Fibroblast of villous mesenchyme (primary cell): ENCODE measurements at regions not wholly inside any gene's neighbourhood (a gene's known extent, or its start where the extent isn't known, plus 50 kb on each side); places are given as distances from the start of the nearest gene placed in this dataset.
"Not testable (repeated sequence)": the region's sequence is repeated elsewhere in the genome, so short reads cannot be mapped to it uniquely, and the experiment has no call there.

ENCODE experiments used
- DNase-seq: peaks from one replicate; pipeline ENCODE4 v3.0.0-alpha.2; 2010; ENCODE audit warnings: low read depth
- H3K4me3 ChIP-seq: 2 replicates; pipeline ENCODE4 v1.5.1; 2011; ENCODE audit warnings: low read depth, mild to moderate bottlenecking, low read length

DNA sequence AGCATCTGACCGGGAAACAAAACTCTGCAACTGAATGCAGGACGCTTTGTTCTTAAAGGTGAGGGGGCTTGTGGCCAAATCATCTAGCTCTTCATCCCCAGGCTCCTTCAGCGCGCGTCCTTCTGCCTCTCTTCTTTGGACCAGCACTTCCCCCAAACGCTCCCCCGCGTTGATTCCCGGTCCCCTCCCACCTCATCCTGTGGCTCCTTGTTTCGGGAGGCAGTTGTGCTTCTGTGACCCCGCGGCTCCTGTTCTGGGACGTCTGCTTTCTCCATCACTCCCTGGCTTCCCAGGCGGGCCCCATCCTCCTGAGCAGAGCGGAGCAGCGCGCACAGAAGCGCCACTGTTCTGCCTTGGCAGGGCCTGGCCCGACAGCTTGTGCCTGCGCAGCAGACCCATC is 109.7 kb upstream of the ZNG1E start:
- not testable (repeated sequence) for H3K4me3 ChIP-seq, DNase-seq

DNA sequence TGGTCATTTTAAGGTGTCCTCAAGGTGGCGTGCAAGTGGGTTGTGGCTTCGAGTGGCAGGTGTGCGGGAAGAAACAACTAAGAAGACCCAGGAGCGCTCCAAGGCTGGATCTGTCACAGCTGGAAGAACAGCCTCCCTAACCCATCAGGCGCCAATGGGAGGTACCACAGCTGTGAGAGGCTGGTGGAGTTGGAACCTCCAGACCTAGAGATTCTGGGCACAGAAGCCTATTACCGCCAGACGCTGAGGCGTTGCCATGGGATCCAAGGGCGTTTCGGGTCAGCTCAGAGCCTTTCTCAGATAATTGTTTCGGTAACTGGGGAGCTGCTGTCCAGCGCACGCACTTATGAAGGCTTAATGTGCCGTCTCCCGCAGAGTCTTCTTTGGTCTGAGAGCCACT is 156.7 kb upstream of the ZNG1E start:
- not testable (repeated sequence) for DNase-seq, H3K4me3 ChIP-seq

DNA sequence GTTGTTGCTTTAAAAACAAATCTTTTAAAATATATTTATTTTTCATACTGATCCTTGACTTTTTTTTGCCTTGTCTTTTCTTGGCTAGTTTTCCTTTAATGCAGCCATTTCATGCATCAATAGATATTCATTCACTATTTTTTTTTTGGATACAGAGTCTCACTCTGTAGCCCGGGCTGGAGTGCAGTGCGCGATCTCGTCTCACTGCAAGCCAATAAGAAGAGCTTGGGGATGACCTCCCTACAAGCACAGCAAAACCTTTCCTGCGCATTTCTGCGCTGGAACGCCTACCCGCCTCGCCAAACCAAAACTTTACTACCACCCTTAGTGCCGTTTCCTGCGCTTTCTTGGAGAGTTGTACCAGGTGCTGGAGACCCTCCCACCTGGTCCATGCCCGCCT is 161.3 kb upstream of the ZNG1E start:
- not testable (repeated sequence) for DNase-seq, H3K4me3 ChIP-seq

DNA sequence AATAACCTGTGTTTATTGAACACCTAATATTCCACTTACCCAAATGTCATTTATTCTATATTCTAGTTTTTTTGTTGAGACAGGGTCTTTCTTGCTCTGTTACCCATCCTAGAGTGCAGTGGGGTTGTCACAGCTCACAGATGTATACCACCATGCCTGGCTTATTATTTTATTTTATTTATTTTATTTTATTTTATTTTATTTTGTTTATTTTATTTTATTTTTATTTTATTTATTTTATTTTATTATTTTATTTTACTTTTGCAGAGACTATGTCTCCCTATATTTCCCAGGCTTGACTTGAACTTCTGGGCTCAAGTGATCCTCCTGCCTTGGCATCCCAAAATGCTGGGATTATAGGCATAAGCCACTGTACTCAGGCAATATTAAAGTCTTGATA is 167.8 kb upstream of the ZNG1E start:
- DNase-seq, H3K4me3 ChIP-seq: not testable (repeated sequence)

DNA sequence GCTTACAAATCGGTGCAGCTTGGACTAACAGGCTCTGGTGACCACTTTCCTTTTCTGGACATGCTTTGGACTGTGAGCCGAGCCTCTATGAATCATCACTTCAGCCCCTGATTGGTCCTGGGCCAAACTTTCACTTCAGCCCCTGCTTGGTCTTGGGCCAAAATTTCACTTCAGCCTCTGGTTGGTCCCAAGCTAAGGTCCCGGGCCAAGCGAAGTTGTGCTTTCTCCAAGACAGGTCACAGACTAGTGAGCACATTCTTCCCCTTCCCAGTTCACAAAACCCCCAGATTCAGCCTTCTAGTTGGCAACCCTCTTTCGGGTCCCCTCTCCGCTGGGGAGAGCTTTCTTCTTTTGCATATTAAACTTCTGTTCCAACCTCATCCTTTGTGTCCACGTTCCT is 171.0 kb upstream of the ZNG1E start:
- not testable (repeated sequence) for H3K4me3 ChIP-seq, DNase-seq

DNA sequence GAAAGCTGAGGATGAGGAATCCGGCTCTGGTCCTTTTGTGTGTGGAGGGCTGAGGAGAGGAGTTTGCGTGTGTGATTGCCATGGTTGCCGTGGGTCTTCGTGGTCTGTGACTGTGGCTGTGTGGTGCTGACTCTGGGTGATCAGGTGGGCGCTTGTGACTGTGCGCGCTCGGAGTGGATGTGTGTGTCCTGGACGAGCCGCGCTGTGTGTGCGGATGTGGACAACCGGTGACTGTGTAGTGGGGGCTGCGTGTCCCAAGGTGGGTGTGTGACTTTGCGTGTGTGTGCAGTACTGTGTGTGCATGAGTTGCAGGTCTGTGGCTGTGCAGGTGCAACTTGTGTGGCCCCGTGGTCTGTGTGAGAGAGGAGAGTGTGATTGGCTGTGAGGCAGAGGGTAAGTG is 172.0 kb upstream of the ZNG1E start:
- DNase-seq, H3K4me3 ChIP-seq: not testable (repeated sequence)

DNA sequence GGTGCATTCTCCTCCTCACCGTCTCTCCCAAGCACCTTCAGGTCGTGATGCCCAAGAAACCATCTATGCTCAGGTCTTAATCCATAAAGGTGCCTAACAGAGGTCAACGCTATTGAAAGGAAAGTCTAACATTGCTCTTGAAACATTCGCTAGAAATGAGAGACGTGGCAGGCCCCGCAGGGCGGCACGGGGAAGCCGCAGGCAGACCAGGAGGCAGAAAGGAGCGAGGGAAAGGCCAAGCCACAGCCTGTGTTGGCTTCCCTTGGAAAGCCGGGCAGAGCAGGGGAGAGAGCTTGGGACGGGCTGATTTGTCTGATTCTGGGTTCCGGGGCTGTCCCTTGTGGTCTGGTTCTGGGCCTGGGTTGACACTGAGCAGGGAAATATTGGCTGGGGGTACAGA is 192.8 kb upstream of the ZNG1E start:
- DNase-seq, H3K4me3 ChIP-seq: not testable (repeated sequence)

DNA sequence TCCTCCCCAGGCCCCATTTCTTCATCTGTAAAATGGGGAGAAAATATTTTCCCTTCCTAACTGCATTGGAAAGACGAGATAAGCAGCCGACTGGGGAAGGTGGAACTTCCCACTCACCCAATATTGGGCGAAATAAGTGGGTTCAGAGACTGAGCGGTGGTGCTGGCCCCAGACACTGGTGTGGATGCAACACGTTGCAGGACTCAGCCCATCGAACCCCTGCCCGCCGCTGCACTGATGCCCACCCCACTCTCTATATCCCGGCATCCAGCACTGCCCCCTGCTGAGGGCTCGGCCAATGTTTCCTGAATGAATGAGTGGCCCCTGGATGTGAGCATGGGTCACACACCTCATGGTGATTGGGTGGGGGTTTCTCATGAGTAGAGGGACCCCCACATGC is 194.4 kb upstream of the ZNG1E start:
- DNase-seq, H3K4me3 ChIP-seq: not testable (repeated sequence)

DNA sequence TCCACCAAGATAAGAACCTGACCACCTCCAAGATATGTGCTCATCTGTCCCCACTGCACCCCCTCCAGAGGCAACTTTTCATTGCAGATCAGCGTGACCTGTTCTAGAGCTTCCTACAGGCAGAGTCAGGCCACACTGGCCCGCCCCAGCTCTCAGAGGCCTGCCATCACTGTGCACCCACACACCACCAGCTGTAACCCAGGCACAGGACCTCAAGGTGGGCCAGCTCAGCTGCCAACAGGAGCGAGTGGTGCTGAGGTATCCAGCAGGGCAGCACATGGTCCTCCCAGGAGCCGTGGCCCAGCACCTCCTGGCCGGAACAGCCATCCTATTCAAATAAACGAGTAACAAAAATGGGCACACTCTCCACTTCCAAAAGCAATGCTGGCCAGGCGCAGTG is 189.9 kb upstream of the FOXD4L5 start:
- not testable (repeated sequence) for H3K4me3 ChIP-seq, DNase-seq

DNA sequence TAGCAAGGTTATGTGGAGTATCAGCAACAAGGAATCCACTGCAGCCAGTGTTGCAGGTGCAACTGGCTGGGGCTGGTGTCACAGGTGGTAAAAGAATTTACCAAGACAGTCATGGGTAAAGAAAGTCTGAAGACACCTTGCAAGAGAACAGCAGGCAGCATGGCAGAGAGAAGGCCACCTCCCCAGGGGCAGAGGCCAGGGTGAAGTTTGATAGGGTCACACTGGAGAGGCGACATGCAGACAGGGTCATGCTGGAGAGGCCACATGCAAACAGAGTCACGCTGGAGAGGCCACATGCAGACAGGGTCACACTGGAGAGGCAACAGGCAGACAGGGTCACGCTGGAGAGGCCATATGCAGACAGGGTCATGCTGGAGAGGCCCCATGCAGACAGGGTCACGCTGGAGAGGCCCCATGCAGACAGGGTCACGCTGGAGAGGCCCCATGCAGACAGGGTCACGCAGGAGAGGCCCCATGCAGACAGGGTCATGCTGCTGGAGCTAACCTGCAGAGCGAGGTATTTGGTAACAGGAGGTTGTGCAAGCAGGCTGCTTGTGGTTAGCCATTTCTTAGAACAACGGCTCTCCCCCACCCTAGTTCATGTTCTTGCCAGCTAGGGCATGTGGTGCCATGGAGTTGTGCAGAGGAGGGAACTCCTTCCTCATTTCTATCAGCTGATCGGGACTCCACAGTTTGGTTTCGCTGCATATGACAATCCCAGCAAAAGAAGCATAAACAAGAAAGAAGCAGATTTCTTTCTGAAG is 188.2 kb upstream of the FOXD4L5 start:
- H3K4me3 ChIP-seq, DNase-seq: not testable (repeated sequence)

DNA sequence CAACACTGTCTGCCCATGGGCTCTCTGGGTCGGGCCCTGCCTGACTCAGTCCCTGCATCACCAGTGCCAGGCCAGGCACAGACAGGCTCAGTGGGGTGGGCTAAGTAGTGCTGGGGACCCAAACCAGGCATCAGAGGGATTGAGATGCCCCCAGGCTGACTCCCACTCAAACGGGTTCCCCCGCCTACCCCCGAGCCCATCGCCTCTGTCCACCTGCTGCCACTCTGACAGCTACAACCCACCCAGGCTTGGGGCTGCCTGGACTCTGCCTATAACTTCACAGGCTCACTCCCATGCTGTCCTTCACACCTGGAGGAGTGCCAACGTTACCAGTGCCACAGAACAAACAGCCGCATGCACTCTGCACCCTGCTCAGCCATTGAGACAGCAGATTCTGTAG is 186.1 kb upstream of the FOXD4L5 start:
- not testable (repeated sequence) for H3K4me3 ChIP-seq, DNase-seq

DNA sequence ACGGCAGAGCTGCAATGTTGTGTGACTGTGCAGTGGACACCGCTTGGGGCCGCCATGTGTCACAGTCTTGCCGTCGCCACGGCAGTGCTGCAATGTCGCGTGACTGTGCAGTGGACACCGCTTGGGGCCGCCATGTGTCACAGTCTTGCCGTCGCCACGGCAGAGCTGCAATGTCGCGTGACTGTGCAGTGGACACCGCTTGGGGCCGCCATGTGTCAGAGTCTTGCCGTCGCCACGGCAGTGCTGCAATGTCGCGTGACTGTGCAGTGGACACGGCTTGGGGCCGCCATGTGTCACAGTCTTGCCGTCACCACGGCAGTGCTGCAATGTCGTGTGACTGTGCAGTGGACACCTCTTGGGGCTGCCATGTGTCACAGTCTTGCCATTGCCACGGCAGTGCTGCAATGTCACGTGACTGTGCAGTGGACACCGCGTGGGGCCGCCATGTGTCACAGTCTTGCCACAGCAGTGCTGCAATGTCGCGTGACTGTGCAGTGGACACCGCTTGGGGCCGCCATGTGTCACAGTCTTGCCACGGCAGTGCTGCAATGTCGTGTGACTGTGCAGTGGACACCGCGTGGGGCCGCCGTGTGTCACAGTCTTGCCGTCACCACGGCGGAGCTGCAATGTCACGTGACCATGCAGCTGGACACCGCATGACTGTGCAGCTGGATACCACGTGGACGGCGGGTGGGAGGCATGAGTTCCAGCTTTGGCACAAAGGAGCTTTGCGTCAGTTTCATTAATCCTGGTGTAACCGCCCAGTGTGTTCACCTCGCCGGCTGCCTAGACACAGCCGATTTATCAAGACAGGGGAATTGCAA is 182.1 kb upstream of the FOXD4L5 start:
- not testable (repeated sequence) for DNase-seq

DNA sequence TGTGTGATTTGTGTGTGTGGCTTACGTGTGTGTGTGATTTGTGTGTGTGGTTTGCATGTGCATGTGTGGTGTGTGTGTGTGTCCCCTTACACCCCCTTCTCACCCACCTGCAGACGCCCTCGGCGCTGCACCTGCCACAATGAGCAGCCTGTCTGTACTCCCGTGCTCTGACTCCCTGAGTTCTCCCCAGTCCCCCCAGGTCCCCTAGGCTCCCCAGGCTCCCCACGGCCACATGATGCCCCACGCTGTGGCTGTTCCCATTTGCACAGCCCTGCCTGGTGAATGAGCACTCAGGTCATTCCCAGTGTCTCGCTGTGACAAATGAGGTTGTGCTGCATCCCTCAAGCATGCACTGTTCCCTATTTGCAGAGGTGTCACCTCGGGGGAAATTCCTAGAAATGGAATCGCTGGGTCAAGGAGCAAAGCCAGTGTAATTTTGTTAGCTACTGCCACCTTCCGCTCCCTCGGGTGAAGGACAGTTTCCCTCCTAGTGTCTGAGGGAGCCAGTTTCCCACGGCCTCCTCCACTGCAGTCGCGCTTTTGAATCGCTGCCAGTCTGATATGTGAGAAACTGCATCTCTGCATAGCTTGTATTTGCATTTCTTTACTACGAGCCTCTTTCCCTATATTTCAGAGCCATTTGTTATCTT is 180.4 kb upstream of the FOXD4L5 start:
- not testable (repeated sequence) for H3K4me3 ChIP-seq, DNase-seq

More for the DNA sequence above, 182.1 kb upstream of the FOXD4L5 start:
- H3K4me3 ChIP-seq: not testable (repeated sequence)

DNA sequence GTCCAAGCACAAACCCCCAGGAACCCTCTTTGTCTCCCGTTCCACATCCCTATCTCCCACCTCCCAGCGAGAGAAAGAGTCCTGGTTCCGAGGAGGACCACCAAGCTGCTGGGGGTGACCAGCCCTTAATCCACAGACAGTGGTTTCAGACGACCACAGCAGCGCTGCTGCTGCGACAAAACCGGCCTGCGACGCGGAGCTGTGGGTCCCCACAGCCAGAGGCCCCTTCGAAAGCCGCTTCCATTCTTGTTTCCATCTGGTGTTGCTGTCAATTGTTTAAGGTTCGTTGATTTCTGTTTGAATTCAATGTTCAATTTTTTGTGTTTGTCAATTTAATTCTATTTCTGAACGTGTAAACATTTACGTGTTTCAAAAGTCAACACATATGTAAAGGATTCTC is 177.5 kb upstream of the FOXD4L5 start:
- H3K4me3 ChIP-seq, DNase-seq: not testable (repeated sequence)
